ENCODE measurements at regions not wholly inside any gene's neighbourhood (a gene's known extent, or its start where the extent isn't known, plus 50 kb on each side); places are given as distances from the start of the nearest gene placed in this dataset.

- no CpG with 5 or more reads among the region's 1 CpG for WGBS, 2 donors (ENCODE audit: extremely low coverage in 2 of 2, insufficient read length in 2 of 2, insufficient replicate concordance in 1 of 2)
- no peak overlapping the region for H2AFZ ChIP-seq (ENCODE audit: low read length)
- H3K9ac ChIP-seq (ENCODE audit: low read depth, low read length, poor library complexity): no peak overlapping the region
- no peak overlapping the region for H2BK5ac ChIP-seq (ENCODE audit: low read length)
- no peak overlapping the region for H3K23ac ChIP-seq (ENCODE audit: low read depth, low read length, poor library complexity)
- H3K14ac ChIP-seq (ENCODE audit: low read length): no peak overlapping the region
- H2AK5ac ChIP-seq (ENCODE audit: low read depth, low read length): no peak overlapping the region
- no peak overlapping the region for H3K18ac ChIP-seq (ENCODE audit: low read length)
- no peak overlapping the region for H3K4me2 ChIP-seq (ENCODE audit: insufficient read depth, low read length, poor library complexity, severe bottlenecking)
- H3K4me1 ChIP-seq (ENCODE audit: control insufficient read depth in 2 of 2, insufficient read depth in 1 of 2, low read depth in 1 of 2, low read length in 2 of 2): peaks cover 0 to 1% of the 10 kb centered on the region in 2 donors
- H3K9me3 ChIP-seq (replicated peaks in 1 of 2; ENCODE audit: control insufficient read depth in 2 of 2, insufficient read depth in 1 of 2, low read depth in 1 of 2, low read length in 2 of 2): peaks cover 0 to under 1% of the 10 kb centered on the region in 2 donors
- H4K8ac ChIP-seq (ENCODE audit: low read depth, low read length): no peak overlapping the region
- no peaks in the 10 kb centered on the region for H3K79me1 ChIP-seq (ENCODE audit: low read depth, low read length)
- no peak overlapping the region for H2BK15ac ChIP-seq (ENCODE audit: low read length)
- H2BK12ac ChIP-seq (ENCODE audit: low read length): no peak overlapping the region
- no peak overlapping the region for H3K4ac ChIP-seq (ENCODE audit: low read length)
- H2BK120ac ChIP-seq (ENCODE audit: low read depth, low read length): no peak overlapping the region
- no peak for DNase-seq (ENCODE audit: low spot score)
- H4K91ac ChIP-seq (ENCODE audit: low read depth, low read length, poor library complexity): no peak overlapping the region
- no peak overlapping the region for H3K4me3 ChIP-seq (ENCODE audit: low read length in 2 of 2)
- H3K36me3 ChIP-seq (replicated peaks in 1 of 2; ENCODE audit: control insufficient read depth in 2 of 2, insufficient read depth in 2 of 2, low read length in 2 of 2): no peaks in the 10 kb centered on the region
- no peak overlapping the region for H3K27ac ChIP-seq (replicated peaks; ENCODE audit: low read length)
- no peaks in the 10 kb centered on the region for H3K27me3 ChIP-seq (ENCODE audit: control insufficient read depth in 3 of 3, insufficient read depth in 3 of 3, low read depth in 1 of 3, low read length in 3 of 3)
Observed at GRCh38 chr11:23542189-23542588, 681.9 kb upstream of the CCDC179 start.

GRCh38 chr11:23542816-23543215 is 682.5 kb upstream of the CCDC179 start:
- no peak overlapping the region for H3K9ac ChIP-seq (ENCODE audit: low read depth, low read length, poor library complexity)
- H4K8ac ChIP-seq (ENCODE audit: low read depth, low read length): no peak overlapping the region
- H3K4me2 ChIP-seq (ENCODE audit: insufficient read depth, low read length, poor library complexity, severe bottlenecking): no peak overlapping the region
- no peak overlapping the region for H4K91ac ChIP-seq (ENCODE audit: low read depth, low read length, poor library complexity)
- H2BK12ac ChIP-seq (ENCODE audit: low read length): no peak overlapping the region
- no peak overlapping the region for H3K14ac ChIP-seq (ENCODE audit: low read length)
- peaks cover 0 to 1% of the 10 kb centered on the region in 2 donors for H3K4me1 ChIP-seq (ENCODE audit: control insufficient read depth in 2 of 2, insufficient read depth in 1 of 2, low read depth in 1 of 2, low read length in 2 of 2)
- H3K23ac ChIP-seq (ENCODE audit: low read depth, low read length, poor library complexity): no peak overlapping the region
- no peaks in the 10 kb centered on the region for H3K36me3 ChIP-seq (replicated peaks in 1 of 2; ENCODE audit: control insufficient read depth in 2 of 2, insufficient read depth in 2 of 2, low read length in 2 of 2)
- H3K4me3 ChIP-seq (ENCODE audit: low read length in 2 of 2): no peak overlapping the region
- H3K4ac ChIP-seq (ENCODE audit: low read length): no peak overlapping the region
- no peaks in the 10 kb centered on the region for H3K79me1 ChIP-seq (ENCODE audit: low read depth, low read length)
- no peak overlapping the region for H2AFZ ChIP-seq (ENCODE audit: low read length)
- H2AK5ac ChIP-seq (ENCODE audit: low read depth, low read length): no peak overlapping the region
- WGBS, 2 donors (ENCODE audit: extremely low coverage in 2 of 2, insufficient read length in 2 of 2, insufficient replicate concordance in 1 of 2): no CpG with 5 or more reads among the region's 3 CpGs
- DNase-seq (ENCODE audit: low spot score): no peak
- H2BK5ac ChIP-seq (ENCODE audit: low read length): no peak overlapping the region
- H3K27ac ChIP-seq (replicated peaks; ENCODE audit: low read length): no peak overlapping the region
- H3K27me3 ChIP-seq (ENCODE audit: control insufficient read depth in 3 of 3, insufficient read depth in 3 of 3, low read depth in 1 of 3, low read length in 3 of 3): no peaks in the 10 kb centered on the region
- no peaks in the 10 kb centered on the region for H3K9me3 ChIP-seq (replicated peaks in 1 of 2; ENCODE audit: control insufficient read depth in 2 of 2, insufficient read depth in 1 of 2, low read depth in 1 of 2, low read length in 2 of 2)
- H2BK120ac ChIP-seq (ENCODE audit: low read depth, low read length): no peak overlapping the region
- H2BK15ac ChIP-seq (ENCODE audit: low read length): no peak overlapping the region
- H3K18ac ChIP-seq (ENCODE audit: low read length): no peak overlapping the region

- no peak overlapping the region for H3K4ac ChIP-seq (ENCODE audit: low read length)
- H3K27ac ChIP-seq (replicated peaks; ENCODE audit: low read length): no peak overlapping the region
- peaks cover 0 to 1% of the 10 kb centered on the region in 2 donors for H3K4me1 ChIP-seq (ENCODE audit: control insufficient read depth in 2 of 2, insufficient read depth in 1 of 2, low read depth in 1 of 2, low read length in 2 of 2)
- H3K9ac ChIP-seq (ENCODE audit: low read depth, low read length, poor library complexity): no peak overlapping the region
- H4K8ac ChIP-seq (ENCODE audit: low read depth, low read length): no peak overlapping the region
- DNase-seq (ENCODE audit: low spot score): no peak
- H3K4me2 ChIP-seq (ENCODE audit: insufficient read depth, low read length, poor library complexity, severe bottlenecking): no peak overlapping the region
- no peaks in the 10 kb centered on the region for H3K36me3 ChIP-seq (replicated peaks in 1 of 2; ENCODE audit: control insufficient read depth in 2 of 2, insufficient read depth in 2 of 2, low read length in 2 of 2)
- no peak overlapping the region for H3K4me3 ChIP-seq (ENCODE audit: low read length in 2 of 2)
- no peak overlapping the region for H4K91ac ChIP-seq (ENCODE audit: low read depth, low read length, poor library complexity)
- no peak overlapping the region for H2BK12ac ChIP-seq (ENCODE audit: low read length)
- H2BK120ac ChIP-seq (ENCODE audit: low read depth, low read length): no peak overlapping the region
- H3K27me3 ChIP-seq (ENCODE audit: control insufficient read depth in 3 of 3, insufficient read depth in 3 of 3, low read depth in 1 of 3, low read length in 3 of 3): no peaks in the 10 kb centered on the region
- no peak overlapping the region for H3K18ac ChIP-seq (ENCODE audit: low read length)
- H2BK15ac ChIP-seq (ENCODE audit: low read length): no peak overlapping the region
- H2BK5ac ChIP-seq (ENCODE audit: low read length): no peak overlapping the region
- no peak overlapping the region for H2AFZ ChIP-seq (ENCODE audit: low read length)
- H3K79me1 ChIP-seq (ENCODE audit: low read depth, low read length): no peaks in the 10 kb centered on the region
- H3K23ac ChIP-seq (ENCODE audit: low read depth, low read length, poor library complexity): no peak overlapping the region
- H3K14ac ChIP-seq (ENCODE audit: low read length): no peak overlapping the region
- WGBS, 2 donors (ENCODE audit: extremely low coverage in 2 of 2, insufficient read length in 2 of 2, insufficient replicate concordance in 1 of 2): no CpG with 5 or more reads among the region's 3 CpGs
- H3K9me3 ChIP-seq (replicated peaks in 1 of 2; ENCODE audit: control insufficient read depth in 2 of 2, insufficient read depth in 1 of 2, low read depth in 1 of 2, low read length in 2 of 2): no peaks in the 10 kb centered on the region
- no peak overlapping the region for H2AK5ac ChIP-seq (ENCODE audit: low read depth, low read length)
Observed at GRCh38 chr11:23543651-23544222, 683.5 kb upstream of the CCDC179 start.

- Histone ChIP-seq H2AFZ (ENCODE audit: low read length) (no peak overlapping the region), H3K18ac (ENCODE audit: low read length) (no peak overlapping the region), H2AK5ac (ENCODE audit: low read depth, low read length) (no peak overlapping the region), H3K36me3 (replicated peaks in 1 of 2; ENCODE audit: control insufficient read depth in 2 of 2, insufficient read depth in 2 of 2, low read length in 2 of 2) (no peaks in the 10 kb centered on the region), H2BK5ac (ENCODE audit: low read length) (no peak overlapping the region), H4K91ac (ENCODE audit: low read depth, low read length, poor library complexity) (no peak overlapping the region), H3K4me3 (ENCODE audit: low read length in 2 of 2) (no peak overlapping the region), H3K9ac (ENCODE audit: low read depth, low read length, poor library complexity) (no peak overlapping the region), H2BK120ac (ENCODE audit: low read depth, low read length) (no peak overlapping the region), H3K27me3 (ENCODE audit: control insufficient read depth in 3 of 3, insufficient read depth in 3 of 3, low read depth in 1 of 3, low read length in 3 of 3) (no peaks in the 10 kb centered on the region), H3K14ac (ENCODE audit: low read length) (no peak overlapping the region), H3K23ac (ENCODE audit: low read depth, low read length, poor library complexity) (no peak overlapping the region), H3K79me1 (ENCODE audit: low read depth, low read length) (no peaks in the 10 kb centered on the region), H3K9me3 (replicated peaks in 1 of 2; ENCODE audit: control insufficient read depth in 2 of 2, insufficient read depth in 1 of 2, low read depth in 1 of 2, low read length in 2 of 2) (no peaks in the 10 kb centered on the region), H3K4ac (ENCODE audit: low read length) (no peak overlapping the region), H4K8ac (ENCODE audit: low read depth, low read length) (no peak overlapping the region), H2BK15ac (ENCODE audit: low read length) (no peak overlapping the region), H3K4me1 (ENCODE audit: control insufficient read depth in 2 of 2, insufficient read depth in 1 of 2, low read depth in 1 of 2, low read length in 2 of 2) (no peaks in the 10 kb centered on the region), H3K27ac (replicated peaks; ENCODE audit: low read length) (no peak overlapping the region), H2BK12ac (ENCODE audit: low read length) (no peak overlapping the region), H3K4me2 (ENCODE audit: insufficient read depth, low read length, poor library complexity, severe bottlenecking) (no peak overlapping the region)
- no CpG with 5 or more reads among the region's 1 CpG for WGBS, 2 donors (ENCODE audit: extremely low coverage in 2 of 2, insufficient read length in 2 of 2, insufficient replicate concordance in 1 of 2)
- DNase-seq (ENCODE audit: low spot score): no peak
Observed at GRCh38 chr11:23551706-23552105, 691.4 kb upstream of the CCDC179 start.
